Superior temporal gyrus (tissue), 1 donor: ENCODE measurements at regions not wholly inside any gene's neighbourhood (a gene's known extent, or its start where the extent isn't known, plus 50 kb on each side); places are given as distances from the start of the nearest gene placed in this dataset.
"Not testable (repeated sequence)": the region's sequence is repeated elsewhere in the genome, so short reads cannot be mapped to it uniquely, and the experiment has no call there.

ENCODE experiments used
- DNase-seq: peaks from one replicate; pipeline ENCODE4 v3.0.0-alpha.2; 2016; ENCODE audit errors: extremely low spot score

DNA sequence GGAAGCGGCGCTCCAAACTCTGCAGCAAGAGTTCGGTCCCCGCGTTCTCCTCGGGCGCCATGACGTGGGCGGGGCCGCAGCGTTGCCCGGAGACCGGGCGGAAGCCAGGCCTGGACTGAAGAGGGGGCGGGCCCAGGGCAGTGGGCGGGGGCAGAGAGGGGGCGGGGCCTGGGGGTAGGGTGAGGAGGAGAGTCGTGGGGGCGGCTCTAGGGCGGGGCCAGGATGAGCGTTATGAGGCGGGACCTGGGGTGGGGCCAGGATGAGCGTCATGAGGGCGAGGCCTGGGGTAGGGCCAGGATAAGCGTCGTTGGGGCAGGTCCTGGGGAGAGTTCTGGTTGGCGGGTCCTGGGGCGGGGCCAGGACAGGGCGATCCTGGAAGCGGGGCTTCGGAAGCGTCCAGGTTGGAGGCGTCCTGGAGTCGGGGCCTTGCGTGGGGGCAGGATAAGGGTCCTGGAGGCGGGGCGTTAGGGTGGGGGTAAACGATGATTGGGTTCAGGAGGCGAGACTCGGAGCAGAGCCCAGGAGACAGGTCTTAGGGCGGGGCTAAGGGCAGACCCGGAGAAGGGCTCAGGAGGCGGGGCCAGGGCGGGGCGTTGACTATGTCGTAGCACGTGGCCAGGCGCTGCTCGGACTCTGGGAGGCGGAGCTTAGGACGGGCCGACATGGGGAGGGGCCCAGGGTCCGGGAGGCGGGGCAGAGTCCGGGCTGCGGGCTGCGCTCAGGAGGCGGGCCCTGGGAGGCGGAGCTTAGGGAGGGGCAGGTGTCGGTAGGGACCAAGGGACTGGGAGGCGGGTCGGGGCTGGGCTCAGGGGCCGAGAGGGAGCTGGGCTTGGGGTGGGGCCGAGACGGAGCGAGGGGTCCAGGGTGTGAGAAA is 131.1 kb upstream of the ALDH3B2 start:
- DNase-seq, result peak; percentile 91

DNA sequence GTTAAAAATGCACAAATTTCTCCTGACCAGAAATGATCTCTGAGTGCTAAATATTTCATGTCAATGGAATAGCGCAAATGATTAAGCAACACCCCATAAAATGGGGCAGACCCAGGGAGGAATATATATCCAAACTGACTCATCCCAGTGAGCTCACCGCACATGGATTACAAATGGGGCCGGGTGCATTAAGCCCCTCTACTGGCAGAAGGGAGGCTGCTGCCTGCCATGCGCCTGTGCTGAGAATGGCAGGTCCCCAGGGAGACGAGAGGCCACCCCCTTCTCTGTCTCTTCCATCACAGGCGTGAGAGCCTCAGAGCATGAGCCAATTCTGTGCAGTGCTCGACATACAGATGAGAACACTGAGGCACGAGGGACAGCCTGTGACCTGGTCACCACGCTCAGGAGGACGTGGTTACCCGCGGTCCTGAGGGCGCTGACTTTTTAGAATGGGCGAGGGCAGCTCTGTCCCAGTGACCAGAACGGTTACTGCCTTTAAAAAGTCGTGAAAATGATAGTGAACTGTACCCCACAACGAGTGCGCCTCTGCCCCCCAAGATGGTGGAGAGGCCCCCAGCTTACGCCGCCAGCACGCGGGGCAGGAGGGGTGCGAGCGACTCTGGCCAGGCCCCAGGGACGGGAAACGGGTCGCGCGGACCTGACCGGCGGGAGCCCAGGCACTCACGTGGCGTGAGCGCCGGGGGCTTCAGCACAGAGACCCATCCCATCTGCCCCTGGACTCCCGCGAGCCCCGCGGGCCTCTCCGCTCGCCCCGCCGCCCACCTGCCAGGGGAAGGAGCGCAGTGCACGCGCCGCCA is 130.2 kb upstream of the ALDH3B2 start:
- DNase-seq, result not testable (repeated sequence)

DNA sequence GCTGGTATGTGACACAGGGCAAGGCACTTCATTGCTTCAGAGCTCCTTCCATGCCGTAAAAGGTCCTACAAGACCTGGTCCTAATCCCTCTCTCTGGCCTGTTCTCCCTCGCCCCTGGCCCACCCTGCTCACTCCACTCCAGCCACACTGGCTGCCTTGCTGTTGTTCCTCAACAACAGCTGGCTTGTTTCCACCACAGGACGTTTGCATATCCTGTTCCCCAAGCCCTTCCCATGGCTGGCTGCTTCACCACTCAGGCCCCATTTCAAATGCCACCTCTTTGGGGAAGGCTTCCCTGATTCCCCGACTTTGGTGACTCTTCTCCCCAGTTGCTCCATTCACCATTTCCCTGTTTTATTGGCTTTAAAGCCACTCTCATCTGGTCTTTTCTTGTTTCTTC is 129.1 kb upstream of the ALDH3B2 start:
- not testable (repeated sequence) for DNase-seq

DNA sequence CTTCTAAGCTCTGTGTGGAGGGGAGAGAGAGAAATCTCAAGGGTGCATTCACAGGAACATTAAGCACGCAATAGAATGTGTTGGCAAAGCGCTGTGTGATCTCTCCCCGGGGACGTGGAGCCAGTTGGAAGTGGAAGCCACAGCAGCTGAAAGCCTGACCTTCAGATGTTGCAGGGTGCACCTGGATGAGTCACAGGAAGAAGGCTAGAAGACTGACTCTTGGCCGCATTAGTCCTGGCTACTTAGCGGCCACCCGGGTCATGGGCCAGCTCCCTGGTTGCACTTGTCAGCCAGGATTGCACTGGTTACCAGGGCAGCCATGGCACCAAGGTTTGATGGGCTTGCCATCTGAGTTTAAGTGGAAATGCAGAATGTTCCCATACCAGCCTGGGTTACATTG is 128.6 kb upstream of the ALDH3B2 start:
- not testable (repeated sequence) for DNase-seq

DNA sequence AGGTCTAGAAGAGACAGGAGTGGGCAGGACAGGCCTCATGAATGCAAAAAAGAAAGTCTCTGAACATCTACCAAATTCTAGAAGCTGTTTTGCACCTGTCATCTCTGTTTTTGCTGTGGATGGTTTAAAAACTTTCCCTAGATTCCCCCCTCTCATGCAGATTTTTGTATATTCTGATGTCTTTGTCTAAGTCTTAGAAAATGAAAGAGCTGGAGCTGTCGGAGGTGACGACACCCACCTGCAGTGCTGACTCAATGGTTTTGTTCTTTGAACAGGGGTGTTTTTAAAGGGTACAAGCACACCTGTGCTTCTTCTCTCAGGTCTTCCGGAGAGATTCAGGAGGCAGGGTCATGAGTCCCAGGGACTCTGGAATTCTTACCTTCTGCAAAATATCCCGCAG is 128.2 kb upstream of the ALDH3B2 start:
- not testable (repeated sequence) for DNase-seq

DNA sequence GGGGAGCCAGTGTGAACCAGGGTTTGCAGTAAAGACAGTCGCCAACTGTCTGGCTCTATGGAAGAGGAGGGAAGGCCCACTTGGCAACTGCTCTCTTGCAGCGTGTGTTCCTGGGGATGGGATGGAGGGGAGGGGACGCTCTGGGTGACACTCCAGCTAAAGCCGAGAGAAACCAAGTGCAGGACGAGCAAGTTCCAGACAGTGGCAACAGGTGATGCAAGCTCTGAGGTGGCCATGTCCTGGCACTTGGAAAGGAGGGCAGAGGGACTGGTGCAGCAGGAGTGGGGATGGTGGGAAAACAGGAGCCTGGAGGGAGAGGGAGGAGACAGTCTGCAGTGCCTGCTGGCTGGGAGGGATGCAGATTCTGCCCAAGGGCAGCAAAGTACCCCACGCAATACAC is 127.0 kb upstream of the ALDH3B2 start:
- DNase-seq, result not testable (repeated sequence)

DNA sequence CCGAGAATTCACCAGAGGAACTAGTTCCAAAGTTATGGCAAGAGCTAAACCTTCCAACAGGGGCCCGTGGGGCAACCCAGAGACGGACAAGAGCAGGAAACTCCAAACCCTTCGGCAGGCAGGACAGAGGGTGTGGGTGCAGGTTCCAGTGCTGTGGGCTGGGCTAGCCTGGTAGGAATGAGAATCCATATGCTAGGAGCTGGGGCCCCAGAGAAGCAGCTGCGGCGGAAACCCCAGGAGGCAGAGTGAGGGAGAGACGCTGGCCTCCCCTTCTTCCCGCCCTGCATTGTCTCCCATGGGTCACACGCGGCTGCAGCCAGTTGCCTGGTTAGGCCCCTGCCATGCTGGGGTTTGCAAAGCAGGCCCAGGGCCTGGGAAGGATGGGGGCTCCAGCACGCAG is 126.2 kb upstream of the ALDH3B2 start:
- not testable (repeated sequence) for DNase-seq

DNA sequence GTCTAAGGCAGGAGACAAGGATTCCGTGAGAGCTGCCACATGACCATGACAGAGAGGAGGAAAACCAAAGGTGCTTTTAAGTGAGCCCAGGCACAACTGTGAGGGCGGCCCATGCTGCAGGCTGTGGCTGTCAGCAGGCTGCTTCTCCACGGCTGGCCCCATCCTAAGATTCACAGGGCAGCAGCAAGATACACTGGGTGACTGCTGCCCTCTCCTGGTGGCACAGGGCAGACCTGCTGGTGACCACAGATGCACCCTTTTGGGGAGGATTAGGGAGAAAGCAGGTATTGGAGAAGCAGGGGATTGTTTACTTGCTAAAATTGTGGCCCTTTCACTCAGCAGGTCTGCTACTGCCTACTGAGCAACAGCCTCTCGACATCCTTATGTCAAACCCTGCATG is 125.4 kb upstream of the ALDH3B2 start:
- not testable (repeated sequence) for DNase-seq

DNA sequence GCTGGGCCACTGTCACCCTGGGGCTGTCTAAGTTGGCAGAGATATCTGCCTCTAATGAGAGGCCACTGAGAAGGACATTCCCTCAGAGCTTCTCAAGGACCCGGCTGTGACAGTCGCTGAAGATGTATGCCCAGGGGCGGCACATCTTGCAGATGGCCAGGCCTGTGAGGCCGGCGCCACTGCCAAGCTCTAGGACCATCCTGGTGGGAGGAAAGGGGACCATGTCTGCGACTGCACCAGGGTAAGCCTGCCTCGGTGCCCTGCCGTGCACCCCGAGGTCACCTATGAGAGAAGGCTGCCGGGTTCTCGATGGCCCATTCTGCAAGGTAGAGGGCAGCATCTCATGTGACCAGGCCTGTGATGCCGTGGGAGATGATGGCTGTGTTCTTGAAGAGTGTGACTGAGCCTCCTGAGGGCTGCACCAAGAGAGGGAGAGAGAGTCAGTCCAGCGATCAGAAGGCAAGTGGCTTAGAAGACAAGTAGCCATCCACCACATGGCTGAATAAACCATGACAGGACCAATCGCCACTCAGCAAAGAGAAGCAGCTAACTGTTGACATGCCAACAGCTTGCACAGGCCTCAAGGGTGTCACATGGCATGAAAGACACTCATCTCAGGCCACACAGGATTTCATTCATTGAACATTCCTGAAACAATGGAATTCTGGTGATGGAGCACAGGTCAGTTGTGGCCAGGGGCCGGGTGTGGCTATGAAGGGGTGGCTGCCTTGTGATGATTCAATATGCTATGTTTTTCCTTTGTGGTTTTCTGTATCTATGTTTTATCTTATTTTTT is 123.5 kb upstream of the ALDH3B2 start:
- DNase-seq, result not testable (repeated sequence)

DNA sequence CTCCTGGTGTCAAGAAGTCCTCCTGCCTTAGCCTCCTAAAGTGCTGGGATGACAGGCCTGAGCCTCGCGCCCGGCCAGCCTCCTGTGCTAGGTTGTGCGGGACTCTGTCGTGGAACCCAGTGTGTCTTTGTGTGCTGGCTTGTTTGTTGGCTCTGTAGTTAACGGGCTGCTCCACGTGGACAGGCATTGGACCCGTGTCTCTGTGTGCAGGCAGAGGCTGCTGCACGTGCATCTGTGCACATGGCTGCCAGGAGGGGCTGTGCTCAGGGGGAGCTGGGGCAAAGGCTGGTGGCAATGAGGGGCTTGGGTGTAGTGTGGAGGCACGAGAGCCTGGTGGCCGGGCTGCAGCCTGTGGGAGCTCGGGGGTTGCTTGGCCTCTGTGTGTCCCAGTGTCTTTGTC is 121.3 kb upstream of the ALDH3B2 start:
- DNase-seq, result no peak

DNA sequence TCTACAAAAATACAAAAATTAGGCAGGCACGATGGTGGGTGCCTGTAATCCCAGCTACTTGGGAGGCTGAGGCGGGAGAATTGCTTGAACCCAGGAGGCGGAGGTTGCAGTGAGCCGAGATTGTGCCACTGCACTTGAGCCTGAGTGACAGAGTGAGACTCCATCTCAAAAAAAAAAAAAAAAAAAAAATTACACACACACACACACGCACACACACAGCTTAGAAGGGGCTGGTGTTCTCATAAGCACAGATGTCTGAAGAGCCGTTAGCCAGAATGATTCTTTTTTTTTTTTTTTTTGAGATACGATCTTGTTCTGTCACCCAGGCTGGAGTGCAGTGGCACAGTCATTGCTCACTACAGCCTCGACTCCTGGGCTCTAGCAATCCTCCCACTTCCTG is 119.3 kb upstream of the ALDH3B2 start:
- not testable (repeated sequence) for DNase-seq

DNA sequence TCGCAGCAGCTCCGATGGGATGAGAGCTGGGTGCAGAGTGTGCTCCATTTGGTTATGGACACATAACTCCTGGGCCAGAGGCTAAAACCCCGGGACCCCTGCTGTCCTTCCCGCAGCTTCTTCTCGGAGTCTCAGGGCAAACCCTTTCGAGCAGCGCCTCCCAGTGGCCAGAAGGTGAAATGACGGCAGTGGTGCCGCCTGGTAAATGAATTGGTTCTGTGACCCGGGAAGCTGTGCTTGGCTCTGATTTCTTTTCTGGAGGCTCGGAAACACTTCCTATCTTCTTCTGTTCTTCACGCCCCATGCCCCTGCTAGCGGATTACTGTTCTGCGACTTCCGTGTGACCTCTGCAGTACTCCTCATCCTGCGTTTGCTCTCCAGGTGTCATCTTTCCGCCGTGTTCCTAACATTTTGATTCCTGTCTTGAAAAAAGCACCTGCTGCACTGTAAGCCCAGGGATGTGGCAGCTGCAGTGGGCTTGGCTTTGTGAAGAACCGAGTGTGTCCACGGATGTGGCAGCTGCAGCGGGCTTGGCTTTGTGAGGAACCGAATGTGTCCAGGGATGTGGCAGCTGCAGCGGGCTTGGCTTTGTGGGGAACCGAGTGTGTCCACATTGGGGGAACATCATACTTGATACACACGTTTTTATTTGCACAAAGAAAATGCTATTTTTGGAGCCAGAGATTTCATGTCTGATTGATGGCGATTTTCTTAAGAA is 118.0 kb upstream of the ALDH3B2 start:
- peak; percentile 34 for DNase-seq

DNA sequence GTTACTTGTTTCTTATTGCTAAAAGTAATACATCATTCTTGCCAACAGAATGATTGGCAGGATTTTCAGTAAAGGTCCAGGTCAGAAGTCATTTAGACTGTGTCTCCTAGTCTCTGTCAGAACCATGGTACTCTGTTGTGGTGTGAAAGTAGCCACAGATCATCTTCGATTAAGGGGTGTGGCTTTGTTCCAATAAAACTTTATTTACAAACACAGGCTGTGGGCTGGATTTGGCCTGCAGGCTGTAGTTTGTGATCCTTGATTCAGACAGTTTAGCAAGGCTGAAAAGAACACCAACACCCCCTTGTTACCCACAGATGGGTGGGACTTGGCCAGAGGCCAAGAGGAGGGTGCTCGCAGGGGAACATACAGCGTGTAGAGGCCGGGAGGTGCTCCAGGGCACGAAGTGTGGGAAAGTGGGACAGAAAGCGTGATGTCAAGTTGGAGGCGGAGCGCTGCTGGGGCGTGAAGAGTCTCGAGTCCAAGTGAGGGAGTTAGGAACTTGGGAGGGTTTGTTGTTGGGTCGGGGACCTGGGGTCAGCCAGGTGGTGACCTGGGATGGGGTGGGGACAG is 117.3 kb upstream of the ALDH3B2 start:
- not testable (repeated sequence) for DNase-seq

DNA sequence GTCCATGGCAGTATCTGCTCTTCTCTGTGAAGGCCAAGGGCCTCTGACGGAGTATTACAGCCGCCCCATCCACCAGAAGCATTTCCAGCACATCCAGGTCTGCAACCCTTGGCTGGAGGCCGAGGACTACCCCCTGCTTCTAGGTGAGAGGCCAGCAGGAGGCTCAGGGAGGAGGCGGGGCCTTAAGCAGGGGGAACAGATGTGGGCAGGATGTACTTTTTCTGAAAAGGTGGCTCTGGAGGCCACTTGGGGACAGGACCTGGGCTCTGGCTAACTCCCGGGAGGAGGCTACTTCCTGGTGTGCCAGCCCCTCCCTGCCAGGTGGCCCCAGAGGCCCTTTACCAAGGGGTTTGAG is 113.9 kb upstream of the ALDH3B2 start:
- DNase-seq, result not testable (repeated sequence)

DNA sequence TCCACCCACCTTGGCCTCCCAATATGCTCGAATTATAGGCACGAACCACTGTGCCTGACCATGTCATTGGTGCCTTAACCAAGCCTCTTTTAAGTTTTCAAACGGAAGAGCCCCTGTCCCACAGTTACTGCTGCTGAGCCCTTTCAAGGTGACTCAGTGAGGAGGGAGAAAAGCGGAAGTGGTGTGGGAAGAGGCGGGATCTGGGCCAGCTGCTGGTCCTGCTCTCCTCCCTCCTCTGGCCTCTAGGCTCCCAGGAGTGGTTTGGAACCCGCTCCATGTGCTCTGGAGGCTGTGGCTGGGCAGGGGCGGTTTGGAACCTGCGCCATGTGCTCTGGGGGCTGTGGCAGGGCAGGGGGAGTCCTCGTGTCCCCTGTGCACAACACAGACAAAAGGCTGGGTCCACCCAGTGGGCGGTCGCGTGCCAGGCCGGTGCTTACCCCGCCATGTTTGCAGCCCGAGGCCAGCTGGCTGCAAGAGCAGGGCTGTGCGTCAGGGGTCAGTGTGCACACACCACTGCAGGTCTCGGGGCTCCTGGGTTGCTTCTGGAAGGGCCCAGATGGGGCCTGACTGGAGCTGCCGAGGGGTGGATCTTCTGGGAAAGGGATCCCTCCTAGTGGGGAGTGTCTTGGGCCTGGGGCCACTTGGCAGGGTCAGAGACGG is 113.4 kb upstream of the ALDH3B2 start:
- DNase-seq, result not testable (repeated sequence)

DNA sequence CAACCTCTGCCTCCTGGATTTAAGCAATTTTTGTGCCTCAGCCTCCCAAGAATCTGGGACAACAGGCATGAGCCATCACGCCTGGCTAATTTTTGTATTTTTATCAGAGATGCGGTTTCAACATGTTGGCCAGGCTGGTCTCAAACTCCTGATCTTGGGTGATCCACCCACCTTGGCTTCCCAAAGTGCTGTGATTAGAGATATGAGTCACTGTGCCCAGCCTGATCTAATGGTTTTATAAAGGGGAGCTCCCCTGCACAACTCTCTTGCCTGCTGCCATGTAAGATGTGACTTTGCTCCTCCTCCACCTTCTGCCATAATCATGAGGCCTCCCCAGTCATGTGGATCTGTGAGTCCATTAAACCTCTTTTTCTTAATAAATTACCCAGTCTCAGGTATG is 107.5 kb upstream of the ALDH3B2 start:
- DNase-seq, result not testable (repeated sequence)

DNA sequence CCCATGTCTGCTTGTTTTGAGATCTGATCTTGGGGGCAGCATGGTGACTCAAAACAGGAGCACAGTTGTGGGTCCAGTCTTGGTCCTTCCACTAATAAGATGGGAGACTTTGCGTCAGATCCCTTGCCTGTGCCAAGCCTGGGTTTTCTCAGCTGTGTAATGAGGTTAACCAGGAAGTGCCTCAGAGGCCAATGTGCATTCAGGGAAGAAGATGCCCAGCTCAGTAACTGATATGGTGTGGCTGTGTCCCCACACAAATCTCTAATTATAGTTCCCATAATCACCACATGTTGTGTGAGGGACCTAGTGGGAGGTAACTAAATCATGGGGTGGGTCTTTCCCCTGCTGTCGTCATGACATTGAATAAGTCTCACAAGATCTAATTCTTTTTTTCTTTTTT is 107.1 kb upstream of the ALDH3B2 start:
- not testable (repeated sequence) for DNase-seq

DNA sequence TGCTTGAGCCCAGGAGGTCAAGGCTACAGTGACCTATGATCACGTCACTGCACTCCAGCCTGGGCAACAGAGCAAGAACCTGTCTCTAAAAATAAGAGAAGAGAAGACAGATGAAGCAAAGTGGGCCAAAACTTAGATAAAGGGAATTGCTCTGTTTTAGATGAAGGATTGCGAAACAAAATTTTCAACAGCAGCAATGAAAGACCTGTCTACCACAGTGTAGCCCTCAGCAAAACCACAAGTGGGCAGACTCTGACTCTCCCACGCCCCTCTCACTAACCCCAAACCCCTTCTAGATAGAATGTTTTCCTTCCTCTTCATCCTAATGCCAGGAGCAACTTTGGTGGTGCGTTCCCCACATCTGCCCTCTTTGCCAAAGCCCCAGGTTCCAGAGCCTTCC is 105.6 kb upstream of the ALDH3B2 start:
- no peak for DNase-seq

DNA sequence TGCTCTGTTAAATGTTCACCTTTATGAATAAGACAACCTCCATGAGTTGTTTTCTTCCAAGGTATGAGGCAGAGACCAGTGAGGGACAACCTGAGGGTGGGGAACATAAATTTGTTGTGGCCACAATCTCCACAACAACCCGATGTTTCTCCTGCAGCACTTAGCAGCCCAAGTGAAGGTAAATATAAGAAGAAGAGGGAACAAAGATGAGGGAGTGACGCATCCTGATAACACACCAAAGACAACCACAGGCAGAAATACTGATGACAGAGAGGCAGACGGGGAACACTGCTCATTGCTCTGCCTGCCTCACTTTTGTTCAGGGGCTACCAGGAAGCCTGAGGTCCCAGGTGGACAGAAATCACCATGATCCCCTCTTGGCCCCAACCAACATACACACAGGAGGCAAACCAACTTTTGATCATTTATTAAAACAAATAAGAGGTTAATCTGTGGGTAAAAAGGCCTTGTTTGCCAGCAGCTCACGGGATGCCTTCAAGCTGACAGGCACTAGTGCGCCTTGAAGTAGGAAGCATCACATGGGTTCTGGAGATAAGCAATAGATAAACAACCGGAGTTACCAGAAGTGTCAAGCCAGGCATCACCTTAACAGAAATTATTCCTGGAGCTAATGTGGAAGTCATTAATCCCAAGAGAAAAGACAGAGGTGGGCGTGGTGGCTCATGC is 104.9 kb upstream of the ALDH3B2 start:
- not testable (repeated sequence) for DNase-seq
